NCI-H2081 (cell line): ENCODE measurements at regions not wholly inside any gene's neighbourhood (a gene's known extent, or its start where the extent isn't known, plus 50 kb on each side); places are given as distances from the start of the nearest gene placed in this dataset.

ENCODE experiments used
- DNase-seq, 2 experiments: peaks; one replicate each; lab custom pipeline; 2025; lab: John Stamatoyannopoulos, UW

- DNase-seq: no peak
These were observed 178.2 kb downstream of the BCL11B start for GRCh38 chr14:99093532-99094517.

DNA sequence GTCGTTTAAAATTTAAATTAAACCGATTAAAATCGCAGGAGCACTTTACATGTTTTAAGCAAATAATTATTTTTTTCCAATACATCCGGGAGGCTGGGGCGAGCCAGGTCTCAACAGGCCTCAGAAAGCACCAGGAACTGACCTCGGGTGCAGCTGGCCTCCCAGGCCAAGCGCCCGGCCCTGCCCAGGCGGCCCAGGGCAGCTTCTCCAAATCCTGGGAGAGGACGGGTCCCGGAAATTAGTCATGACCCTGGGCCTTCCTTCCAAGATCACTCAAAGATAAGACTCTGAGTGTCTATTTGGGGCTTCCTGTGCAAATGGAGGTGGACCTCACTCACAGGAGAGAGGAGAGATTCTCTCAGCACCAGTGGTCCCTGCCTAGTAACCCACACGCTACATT, 177.1 kb downstream of the BCL11B start:
- DNase-seq: no peak

DNA sequence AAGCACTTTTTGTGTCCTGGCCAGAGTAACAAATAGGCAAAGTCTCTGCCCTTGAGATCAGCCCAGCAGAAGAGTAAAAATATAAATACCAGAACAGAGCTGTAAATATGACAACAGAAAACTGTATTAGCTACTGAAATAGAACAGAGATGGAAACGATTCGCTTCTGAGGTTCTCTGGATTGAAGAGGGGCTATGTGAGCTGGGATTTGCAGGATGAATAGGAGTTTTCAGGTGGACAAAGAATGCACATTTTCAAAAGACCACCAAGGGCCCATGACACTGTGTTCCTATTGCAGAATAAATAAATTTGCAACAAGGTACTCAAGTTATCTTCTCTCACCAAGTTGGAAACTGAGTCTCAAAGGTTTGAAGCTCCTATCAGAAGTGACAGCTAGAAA, 176.6 kb downstream of the BCL11B start:
- DNase-seq: no peak

DNA sequence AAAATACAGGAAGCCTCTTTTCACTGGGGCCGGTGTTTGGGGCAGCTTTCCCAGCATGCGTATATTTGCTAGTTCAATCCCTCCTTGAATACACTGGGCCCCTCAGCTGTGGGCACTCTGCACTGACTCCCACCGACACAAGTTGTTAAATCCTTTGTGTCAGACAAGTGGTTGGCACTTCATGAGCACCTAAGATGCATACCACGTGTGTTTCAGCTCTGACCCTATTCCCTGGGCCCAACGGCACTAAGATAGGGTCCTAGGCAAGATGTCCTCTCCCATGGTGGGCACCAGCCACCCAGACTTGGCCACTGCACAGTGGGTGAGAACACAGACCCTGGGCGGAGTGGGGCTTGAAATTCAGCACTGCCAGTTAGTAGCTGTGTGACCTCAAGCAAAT, 173.8 kb downstream of the BCL11B start:
- no peak for DNase-seq

GRCh38 chr14:99099051-99099787, 172.8 kb downstream of the BCL11B start:
- DNase-seq: no peak

DNA sequence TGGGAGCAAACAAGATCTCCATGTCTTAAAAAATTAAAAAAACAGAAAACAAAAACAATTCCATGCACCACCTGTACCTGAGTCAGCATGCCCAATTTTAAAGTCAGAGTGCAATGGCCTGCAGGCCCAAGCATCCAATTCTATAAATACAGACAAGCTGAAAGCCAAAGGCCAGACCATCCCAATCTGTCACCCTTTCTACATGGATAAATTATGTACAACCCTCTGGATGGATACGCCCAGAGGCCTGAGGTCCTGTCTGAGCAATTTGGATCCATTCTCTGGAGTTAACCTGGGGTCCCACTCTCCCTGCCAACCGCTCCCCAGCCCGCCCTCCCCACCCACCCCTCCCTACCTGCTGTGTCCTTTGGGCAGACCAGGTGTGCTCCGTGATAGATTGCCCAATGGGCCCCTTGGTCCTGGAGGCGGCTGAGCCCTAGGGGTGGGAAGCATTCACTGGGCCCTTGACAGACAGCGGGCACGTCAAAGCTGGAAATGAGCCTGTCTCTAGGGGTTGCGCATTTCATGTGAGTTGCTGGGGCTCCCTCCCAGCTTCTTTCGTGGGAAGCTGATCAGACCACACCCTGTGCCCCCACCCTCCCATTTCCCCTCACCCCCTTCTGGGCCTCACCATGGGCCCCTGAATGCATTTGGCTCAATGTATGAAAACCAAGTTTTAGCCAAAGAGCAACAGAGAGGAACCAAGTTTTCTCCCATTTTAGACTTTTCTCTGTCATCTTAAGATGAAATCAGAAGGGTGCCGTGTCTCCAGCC, 171.3 kb downstream of the BCL11B start:
- no peak for DNase-seq

DNA sequence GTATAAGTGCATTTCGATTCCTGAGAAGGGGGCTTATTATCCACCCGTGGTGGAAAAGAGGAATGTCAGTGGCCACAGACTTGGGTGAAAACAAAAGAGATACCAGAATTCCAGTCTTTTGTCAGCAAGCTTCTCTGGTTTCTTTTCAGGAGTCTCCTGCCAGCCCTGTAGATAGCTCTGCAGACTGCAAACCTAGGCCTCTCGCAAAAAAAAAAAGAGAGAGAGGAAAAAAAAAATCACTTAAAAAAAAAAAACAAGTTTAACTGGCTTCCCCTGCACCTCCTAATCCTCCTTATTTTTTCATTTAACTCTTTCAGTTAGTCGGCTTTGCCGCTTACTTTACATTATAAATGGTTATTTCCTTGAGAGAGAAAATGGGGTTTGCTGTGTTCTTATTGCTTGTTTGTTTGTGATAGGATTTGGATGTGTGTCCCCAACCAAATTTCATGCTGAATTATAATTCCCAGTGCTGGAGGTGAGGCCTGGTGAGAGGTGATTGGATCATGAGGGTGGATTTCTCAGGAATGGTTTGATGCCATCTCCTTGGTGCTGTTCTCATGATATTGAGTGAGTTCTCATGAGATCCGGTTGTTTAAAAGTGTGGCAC, 170.0 kb downstream of the BCL11B start:
- no peak for DNase-seq

DNA sequence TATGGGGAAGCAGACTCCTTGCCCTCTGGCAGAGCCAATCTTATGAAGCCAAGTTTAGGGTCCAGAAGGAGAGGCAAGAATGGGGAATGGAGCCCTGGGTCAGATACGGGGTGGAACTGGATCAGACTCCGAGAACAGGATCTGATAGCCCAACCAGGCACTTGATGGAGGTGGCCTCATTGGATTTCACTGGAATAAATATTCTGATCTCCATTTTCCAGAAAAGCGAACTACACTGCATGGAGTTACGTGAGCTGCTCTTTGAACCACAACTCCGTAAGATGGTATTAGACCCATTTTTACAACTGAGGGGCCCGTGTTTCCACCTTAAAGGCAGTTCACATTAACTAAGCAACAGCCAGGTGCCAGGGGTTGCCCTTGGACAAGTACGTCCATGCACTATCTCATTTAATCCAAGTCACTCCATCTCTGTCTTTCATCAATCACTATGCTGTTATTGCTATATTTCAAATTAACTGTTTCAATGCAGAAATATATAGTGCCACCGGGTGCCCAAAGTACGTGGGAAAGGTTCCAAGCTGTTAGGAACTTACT, 155.2 kb downstream of the BCL11B start:
- no peak for DNase-seq

- no peak for DNase-seq
These were observed 154.3 kb downstream of the BCL11B start for GRCh38 chr14:99117671-99118045.

- DNase-seq: no peak
These were observed 153.8 kb downstream of the BCL11B start for GRCh38 chr14:99118046-99118721.

- DNase-seq: no peak
These were observed 153.1 kb downstream of the BCL11B start for GRCh38 chr14:99118946-99119345.
